Nephron progenitor cell (in vitro differentiated cells): ENCODE measurements at regions not wholly inside any gene's neighbourhood (a gene's known extent, or its start where the extent isn't known, plus 50 kb on each side); places are given as distances from the start of the nearest gene placed in this dataset.

Experiments
- DNase-seq: peaks from one replicate; pipeline ENCODE4 v3.0.0; 2021
- H3K27ac Mint-ChIP-seq: 2 replicates; pipeline ENCODE4 v1.8.0; 2021; ENCODE audit warnings: mild to moderate bottlenecking, moderate library complexity, mixed read lengths
- H3K27me3 Mint-ChIP-seq: 2 replicates; pipeline ENCODE4 v1.8.0; 2021; ENCODE audit warnings: mild to moderate bottlenecking, low read depth, mixed read lengths; ENCODE audit not compliant: poor library complexity
- H3K36me3 Mint-ChIP-seq: 2 replicates; pipeline ENCODE4 v1.8.0; 2021; ENCODE audit warnings: low read depth, mixed read lengths
- H3K4me1 Mint-ChIP-seq: 2 replicates; pipeline ENCODE4 v1.8.0; 2021; ENCODE audit warnings: mixed read lengths
- H3K4me3 Mint-ChIP-seq: 2 replicates; pipeline ENCODE4 v1.8.0; 2021; ENCODE audit warnings: mild to moderate bottlenecking, moderate library complexity, mixed read lengths
- H3K9me3 Mint-ChIP-seq: 2 replicates; pipeline ENCODE4 v1.8.0; 2021; ENCODE audit warnings: mild to moderate bottlenecking, moderate library complexity, mixed read lengths
- CTCF ChIP-seq: fragments of 200-600 bp; sonication (generic); IDR thresholded peaks from 2 replicates; pipeline ENCODE4 v1.5.0; 2021; ENCODE audit warnings: antibody characterized with exemption

- Mint-ChIP-seq H3K9me3 (peaks cover 66% of the 10 kb centered on the region), H3K36me3 (peaks cover 37% of the 10 kb centered on the region), H3K4me3 (no peak overlapping the region), H3K4me1 (peaks cover 6% of the 10 kb centered on the region), H3K27me3 (peaks cover 4% of the 10 kb centered on the region), H3K27ac (no peak overlapping the region)
- no peak for DNase-seq
- TF ChIP-seq CTCF, result no peak
Measured at GRCh38 chr5:92795633-92796032, 785.4 kb downstream of the NR2F1-AS1 start.

GRCh38 chr5:92780057-92780456 lies 801.0 kb downstream of the NR2F1-AS1 start:
- peaks cover 4% of the 10 kb centered on the region for H3K27me3 Mint-ChIP-seq
- no peak overlapping the region for H3K4me3 Mint-ChIP-seq
- peaks cover 21% of the 10 kb centered on the region for H3K4me1 Mint-ChIP-seq
- DNase-seq, result no peak
- peaks cover 6% of the 10 kb centered on the region for H3K9me3 Mint-ChIP-seq
- H3K36me3 Mint-ChIP-seq, result no peaks in the 10 kb centered on the region
- no peak for TF ChIP-seq CTCF
- no peak overlapping the region for H3K27ac Mint-ChIP-seq

- no peak for TF ChIP-seq CTCF
- no peak for DNase-seq
- H3K9me3 Mint-ChIP-seq, result peaks cover 3% of the 10 kb centered on the region
- no peaks in the 10 kb centered on the region for H3K36me3 Mint-ChIP-seq
- H3K4me3 Mint-ChIP-seq, result no peak overlapping the region
- H3K27ac Mint-ChIP-seq, result no peak overlapping the region
- H3K4me1 Mint-ChIP-seq, result peaks cover 25% of the 10 kb centered on the region
- peaks cover 4% of the 10 kb centered on the region for H3K27me3 Mint-ChIP-seq
Measured at GRCh38 chr5:92779536-92779935, 801.5 kb downstream of the NR2F1-AS1 start.

GRCh38 chr5:92778261-92778660 lies 802.8 kb downstream of the NR2F1-AS1 start:
- H3K27ac Mint-ChIP-seq, result no peak overlapping the region
- peaks cover 4% of the 10 kb centered on the region for H3K27me3 Mint-ChIP-seq
- DNase-seq, result no peak
- H3K9me3 Mint-ChIP-seq, result no peaks in the 10 kb centered on the region
- no peak overlapping the region for H3K4me3 Mint-ChIP-seq
- no peak for TF ChIP-seq CTCF
- no peaks in the 10 kb centered on the region for H3K36me3 Mint-ChIP-seq
- H3K4me1 Mint-ChIP-seq, result peaks cover 25% of the 10 kb centered on the region

GRCh38 chr5:92777421-92777820 lies 803.6 kb downstream of the NR2F1-AS1 start:
- Mint-ChIP-seq H3K4me1 (peaks cover 22% of the 10 kb centered on the region), H3K36me3 (no peaks in the 10 kb centered on the region), H3K27ac (no peak overlapping the region), H3K4me3 (no peak overlapping the region), H3K9me3 (no peaks in the 10 kb centered on the region), H3K27me3 (peaks cover 4% of the 10 kb centered on the region)
- no peak for DNase-seq
- no peak for TF ChIP-seq CTCF

DNA sequence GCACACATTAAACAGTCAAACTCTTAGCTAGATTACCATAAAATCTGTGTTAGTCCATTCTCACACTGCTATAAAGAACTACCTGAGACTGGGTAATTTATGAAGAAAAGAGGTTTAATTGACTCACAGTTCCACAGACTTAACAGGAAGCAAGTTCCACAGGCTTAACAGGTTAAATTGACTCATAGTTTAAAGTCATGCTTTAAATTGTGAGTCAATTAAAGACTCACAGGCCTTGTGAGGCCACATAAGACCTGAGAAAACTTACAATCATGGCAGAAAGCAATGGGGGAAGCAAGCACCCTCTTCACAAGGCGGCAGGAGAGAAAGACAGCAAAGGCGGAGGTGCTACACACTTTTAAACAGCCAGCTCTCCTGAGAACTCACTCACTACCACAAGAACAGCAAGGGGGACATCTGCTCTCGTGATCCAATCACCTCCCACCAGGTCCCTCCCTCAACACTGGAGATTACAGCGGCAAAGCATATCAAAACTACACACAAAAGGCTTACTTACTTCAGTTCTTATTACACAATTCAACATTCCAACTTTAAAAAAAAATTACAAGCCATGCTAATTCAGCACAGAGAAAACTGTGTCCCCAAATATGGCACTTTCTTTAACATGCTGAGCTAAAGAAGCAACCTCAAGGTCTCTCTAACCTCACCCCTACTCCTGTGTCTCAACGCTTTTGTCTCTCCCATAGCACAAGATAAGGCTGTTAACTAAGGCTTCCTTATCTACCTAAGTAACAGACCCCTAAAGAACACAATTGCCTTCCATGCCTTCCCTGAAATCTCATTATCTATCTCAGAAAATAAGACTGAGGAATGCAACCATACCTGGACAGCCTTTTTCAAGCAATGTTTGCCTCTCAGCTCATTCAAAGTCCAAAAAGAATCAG lies 805.1 kb downstream of the NR2F1-AS1 start:
- H3K36me3 Mint-ChIP-seq, result no peaks in the 10 kb centered on the region
- no peak for DNase-seq

More for the DNA sequence above, 805.1 kb downstream of the NR2F1-AS1 start:
- no peak for TF ChIP-seq CTCF
- Mint-ChIP-seq H3K27me3 (no peaks in the 10 kb centered on the region), H3K4me1 (peaks cover 20% of the 10 kb centered on the region), H3K4me3 (no peak overlapping the region), H3K9me3 (no peaks in the 10 kb centered on the region), H3K27ac (no peak overlapping the region)
